GM21381 (cell line): ENCODE measurements at regions not wholly inside any gene's neighbourhood (a gene's known extent, or its start where the extent isn't known, plus 50 kb on each side); places are given as distances from the start of the nearest gene placed in this dataset.

Source experiments
- ATAC-seq: cut with Tn5 transposase; IDR thresholded peaks from one replicate; pipeline ENCODE4 v1.9.1; 2021; ENCODE audit warnings: mild to moderate bottlenecking, moderate library complexity; ENCODE audit not compliant: unreplicated experiment

GRCh38 chr7:35355199-35355598 lies 101.3 kb upstream of the TBX20 start:
- no peak for ATAC-seq

- ATAC-seq, result no peak
Measured at GRCh38 chr7:35353481-35353880, 99.6 kb upstream of the TBX20 start.

- ATAC-seq, result no peak
Measured at GRCh38 chr7:35351466-35351865, 97.6 kb upstream of the TBX20 start.

- ATAC-seq, result no peak
Measured at GRCh38 chr7:35348611-35349400, 94.9 kb upstream of the TBX20 start.

- no peak for ATAC-seq
Measured at GRCh38 chr7:35342786-35343185, 88.9 kb upstream of the TBX20 start.

- ATAC-seq, result no peak
Measured at GRCh38 chr7:35339811-35340210, 85.9 kb upstream of the TBX20 start.

- no peak for ATAC-seq
Measured at GRCh38 chr7:35336444-35336843, 82.5 kb upstream of the TBX20 start.

- ATAC-seq, result no peak
Measured at GRCh38 chr7:35334506-35334905, 80.6 kb upstream of the TBX20 start.

- no peak for ATAC-seq
Measured at GRCh38 chr7:35333265-35333664, 79.4 kb upstream of the TBX20 start.

- ATAC-seq, result no peak
Measured at GRCh38 chr7:35331730-35332678, 78.1 kb upstream of the TBX20 start.

GRCh38 chr7:35329026-35329425 lies 75.1 kb upstream of the TBX20 start:
- no peak for ATAC-seq

GRCh38 chr7:35319606-35320005 lies 65.7 kb upstream of the TBX20 start:
- no peak for ATAC-seq

GRCh38 chr7:35316549-35316948 lies 62.6 kb upstream of the TBX20 start:
- ATAC-seq, result no peak

- no peak for ATAC-seq
Measured at GRCh38 chr7:35315517-35315916, 61.6 kb upstream of the TBX20 start.

- ATAC-seq, result no peak
Measured at GRCh38 chr7:35314354-35314753, 60.5 kb upstream of the TBX20 start.

GRCh38 chr7:35313575-35313974 lies 59.7 kb upstream of the TBX20 start:
- no peak for ATAC-seq
